GM12873 (cell line): ENCODE measurements at regions not wholly inside any gene's neighbourhood (a gene's known extent, or its start where the extent isn't known, plus 50 kb on each side); places are given as distances from the start of the nearest gene placed in this dataset.

Experiments used
- TF ChIP-seq, protein P1 (sequence below): IDR thresholded peaks from 2 replicates; pipeline ENCODE4 v1.5.1; 2012; ENCODE audit warnings: low read depth, mild to moderate bottlenecking, moderate library complexity, low read length, control low read depth; ENCODE audit not compliant: insufficient read depth; ENCODE audit errors: missing control alignments

DNA sequence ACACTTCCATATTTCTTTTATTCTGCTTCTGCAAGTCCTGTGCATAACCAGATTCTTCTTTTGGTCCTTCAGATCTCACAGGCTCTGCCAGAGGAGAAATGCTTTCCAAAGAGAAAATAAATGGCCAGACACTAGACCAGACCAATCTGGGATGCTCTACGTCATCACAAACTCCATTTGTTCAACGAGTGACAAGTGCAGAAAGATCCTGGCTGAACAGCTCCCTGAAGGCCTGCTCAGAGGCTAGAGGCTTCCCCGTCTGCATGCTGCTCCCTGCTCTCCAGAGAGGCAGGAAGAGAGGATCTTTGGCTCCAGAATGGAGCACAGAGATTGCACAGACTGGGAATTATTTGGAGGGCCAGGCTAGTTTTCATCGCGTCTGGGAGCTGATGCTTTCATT is 232.7 kb downstream of the MAF start:
- TF ChIP-seq, protein P1, sequence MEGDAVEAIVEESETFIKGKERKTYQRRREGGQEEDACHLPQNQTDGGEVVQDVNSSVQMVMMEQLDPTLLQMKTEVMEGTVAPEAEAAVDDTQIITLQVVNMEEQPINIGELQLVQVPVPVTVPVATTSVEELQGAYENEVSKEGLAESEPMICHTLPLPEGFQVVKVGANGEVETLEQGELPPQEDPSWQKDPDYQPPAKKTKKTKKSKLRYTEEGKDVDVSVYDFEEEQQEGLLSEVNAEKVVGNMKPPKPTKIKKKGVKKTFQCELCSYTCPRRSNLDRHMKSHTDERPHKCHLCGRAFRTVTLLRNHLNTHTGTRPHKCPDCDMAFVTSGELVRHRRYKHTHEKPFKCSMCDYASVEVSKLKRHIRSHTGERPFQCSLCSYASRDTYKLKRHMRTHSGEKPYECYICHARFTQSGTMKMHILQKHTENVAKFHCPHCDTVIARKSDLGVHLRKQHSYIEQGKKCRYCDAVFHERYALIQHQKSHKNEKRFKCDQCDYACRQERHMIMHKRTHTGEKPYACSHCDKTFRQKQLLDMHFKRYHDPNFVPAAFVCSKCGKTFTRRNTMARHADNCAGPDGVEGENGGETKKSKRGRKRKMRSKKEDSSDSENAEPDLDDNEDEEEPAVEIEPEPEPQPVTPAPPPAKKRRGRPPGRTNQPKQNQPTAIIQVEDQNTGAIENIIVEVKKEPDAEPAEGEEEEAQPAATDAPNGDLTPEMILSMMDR, result no peak

DNA sequence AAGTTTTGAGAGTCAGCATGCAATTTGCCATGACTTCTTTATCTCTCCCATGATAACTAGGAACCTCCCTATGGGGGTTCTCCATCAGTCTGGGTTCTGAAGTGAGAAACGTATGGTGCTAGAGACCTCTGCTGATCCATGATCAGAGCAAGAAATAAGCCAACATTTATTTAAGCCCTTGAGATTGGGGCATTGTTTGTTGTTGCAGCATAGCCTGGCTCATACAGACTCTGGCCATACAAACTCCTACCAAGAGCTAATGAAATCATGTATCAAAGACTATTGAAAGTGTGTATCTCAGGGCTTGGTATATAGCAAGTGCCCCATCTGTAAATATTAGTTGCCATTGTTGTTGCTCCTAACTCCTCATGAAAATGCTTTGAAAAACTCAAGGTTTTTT is 233.9 kb downstream of the MAF start:
- TF ChIP-seq, protein P1, result no peak

- TF ChIP-seq, protein P1, result no peak
Measured at GRCh38 chr16:79365702-79366101, 234.8 kb downstream of the MAF start.

- TF ChIP-seq, protein P1, result no peak
Measured at GRCh38 chr16:79363484-79363883, 237.1 kb downstream of the MAF start.

DNA sequence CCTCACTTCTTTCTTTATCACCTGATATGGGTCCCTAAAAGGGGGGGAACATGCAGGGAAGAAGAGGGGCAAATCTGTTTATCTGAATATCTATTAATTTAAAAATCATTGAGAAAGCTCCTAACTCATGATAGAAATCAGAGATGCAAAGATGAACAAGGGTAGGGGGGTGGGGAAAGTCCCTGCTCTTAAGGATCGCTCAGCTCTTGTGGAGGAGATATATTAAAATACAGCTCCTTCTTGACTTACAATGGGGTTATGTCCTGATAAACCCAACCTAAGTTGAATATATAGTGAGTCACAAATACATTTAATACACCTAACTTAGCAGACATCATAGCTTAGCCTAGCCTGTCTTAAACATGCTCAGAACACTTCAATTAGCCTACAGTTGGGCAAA is 237.5 kb downstream of the MAF start:
- TF ChIP-seq, protein P1, result no peak

DNA sequence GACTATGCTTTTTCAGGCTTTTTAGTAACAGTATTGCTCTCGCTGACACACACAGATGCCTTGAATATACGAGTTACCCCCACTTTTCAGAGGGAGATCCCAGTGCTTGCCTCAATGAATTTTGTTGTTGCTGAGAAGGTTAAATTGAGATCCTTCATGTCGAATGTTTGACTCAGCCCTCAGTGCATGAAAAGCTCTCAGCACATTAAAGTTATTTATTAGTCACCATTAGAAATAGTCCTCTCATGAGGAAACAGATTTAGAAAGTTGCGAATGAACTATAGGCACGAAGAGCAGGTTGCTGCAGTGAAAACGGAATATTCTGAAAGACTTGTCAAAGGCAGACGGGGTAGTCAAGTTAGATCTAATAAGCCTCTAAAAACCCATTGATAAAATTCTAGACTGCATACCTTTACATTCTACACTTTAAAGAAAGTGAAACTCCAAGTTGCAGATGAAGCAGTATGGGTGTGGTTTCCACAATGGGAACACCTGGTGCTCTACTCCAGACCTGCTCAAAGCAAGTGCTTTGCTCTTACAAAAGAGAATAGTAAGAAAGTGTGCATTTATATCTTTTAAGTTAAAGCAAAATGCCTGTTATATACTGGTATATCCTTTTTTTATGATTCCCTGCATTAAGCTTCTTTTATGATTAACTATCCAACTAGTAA is 238.1 kb downstream of the MAF start:
- TF ChIP-seq, protein P1, result no peak

GRCh38 chr16:79361132-79361751 is 239.3 kb downstream of the MAF start:
- TF ChIP-seq, protein P1, result no peak
